Body of pancreas (tissue), 4 donors: ENCODE measurements at regions not wholly inside any gene's neighbourhood (a gene's known extent, or its start where the extent isn't known, plus 50 kb on each side); places are given as distances from the start of the nearest gene placed in this dataset.
"Not testable (repeated sequence)": the region's sequence is repeated elsewhere in the genome, so short reads cannot be mapped to it uniquely, and the experiment has no call there.

Source experiments
- POLR2A ChIP-seq, 3 donors: fragments of 450-650 bp; IDR thresholded peaks; one replicate each; pipeline ENCODE4 v1.6.1; 2016; ENCODE audit warnings: antibody characterized with exemption in 3 of 3, mild to moderate bottlenecking in 2 of 3
- TF ChIP-seq, protein P1 (sequence below), 7 experiments: fragments of 450-650 bp in 4 of 7; fragments of 200-600 bp in 3 of 7; sonication (generic) in 3 of 7; IDR thresholded peaks; one replicate each; pipeline ENCODE4 v1.5.1; 2016 to 2019; ENCODE audit warnings: antibody characterized with exemption in 7 of 7

DNA sequence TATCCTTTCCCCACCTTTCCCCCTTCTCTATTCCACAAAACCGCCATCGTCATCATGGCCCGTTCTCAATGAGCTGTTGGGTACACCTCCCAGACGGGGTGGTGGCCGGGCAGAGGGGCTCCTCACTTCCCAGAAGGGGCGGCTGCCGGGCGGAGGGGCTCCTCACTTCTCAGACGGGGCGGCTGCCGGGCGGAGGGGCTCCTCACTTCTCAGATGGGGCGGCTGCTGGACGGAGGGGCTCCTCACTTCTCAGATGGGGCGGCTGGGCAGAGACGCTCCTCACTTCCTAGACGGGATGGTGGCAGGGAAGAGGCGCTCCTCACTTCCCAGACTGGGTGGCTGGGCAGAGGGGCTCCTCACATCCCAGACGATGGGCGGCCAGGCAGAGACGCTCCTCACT lies 135.3 kb upstream of the GALNT2 start:
- TF ChIP-seq, protein P1, sequence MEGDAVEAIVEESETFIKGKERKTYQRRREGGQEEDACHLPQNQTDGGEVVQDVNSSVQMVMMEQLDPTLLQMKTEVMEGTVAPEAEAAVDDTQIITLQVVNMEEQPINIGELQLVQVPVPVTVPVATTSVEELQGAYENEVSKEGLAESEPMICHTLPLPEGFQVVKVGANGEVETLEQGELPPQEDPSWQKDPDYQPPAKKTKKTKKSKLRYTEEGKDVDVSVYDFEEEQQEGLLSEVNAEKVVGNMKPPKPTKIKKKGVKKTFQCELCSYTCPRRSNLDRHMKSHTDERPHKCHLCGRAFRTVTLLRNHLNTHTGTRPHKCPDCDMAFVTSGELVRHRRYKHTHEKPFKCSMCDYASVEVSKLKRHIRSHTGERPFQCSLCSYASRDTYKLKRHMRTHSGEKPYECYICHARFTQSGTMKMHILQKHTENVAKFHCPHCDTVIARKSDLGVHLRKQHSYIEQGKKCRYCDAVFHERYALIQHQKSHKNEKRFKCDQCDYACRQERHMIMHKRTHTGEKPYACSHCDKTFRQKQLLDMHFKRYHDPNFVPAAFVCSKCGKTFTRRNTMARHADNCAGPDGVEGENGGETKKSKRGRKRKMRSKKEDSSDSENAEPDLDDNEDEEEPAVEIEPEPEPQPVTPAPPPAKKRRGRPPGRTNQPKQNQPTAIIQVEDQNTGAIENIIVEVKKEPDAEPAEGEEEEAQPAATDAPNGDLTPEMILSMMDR (IDR thresholded peaks at IDR 0.05) = not testable (repeated sequence)
- TF ChIP-seq POLR2A (IDR thresholded peaks at IDR 0.05) = not testable (repeated sequence)
